Heart right ventricle (tissue), 16 donors: ENCODE measurements at regions not wholly inside any gene's neighbourhood (a gene's known extent, or its start where the extent isn't known, plus 50 kb on each side); places are given as distances from the start of the nearest gene placed in this dataset.
A peak's percentile ranks its signal among the peaks of the same experiment; 100 is the strongest.

ENCODE experiments used
- ATAC-seq, 8 donors: fragments of 200-7000 bp; cut with Tn5 transposase; one replicate each; pipeline ENCODE4 v1.9.1; 2020; ENCODE audit warnings: mild to moderate bottlenecking in 8 of 8, moderate library complexity in 8 of 8, moderate number of reproducible peaks in 1 of 8
- DNase-seq, 2 donors: peaks; one replicate each; pipeline ENCODE4 v3.0.0-alpha.2; 2020
- H3K27ac ChIP-seq, 10 donors: fragments of 200-600 bp; sonication (generic) in 2 of 10; one replicate each; pipeline versions ENCODE4 v1.5.0 to v1.8.0; 2020 to 2022; ENCODE audit warnings: mild to moderate bottlenecking in 3 of 10
- H3K27me3 ChIP-seq, 7 donors: fragments of 200-600 bp; one replicate each; pipeline ENCODE4 v1.8.0; 2021 to 2022; ENCODE audit warnings: mild to moderate bottlenecking in 2 of 7
- H3K36me3 ChIP-seq, 9 donors: fragments of 200-600 bp; sonication (generic) in 1 of 9; one replicate each; pipeline versions ENCODE4 v1.5.0 to v1.8.0; 2020 to 2022; ENCODE audit warnings: mild to moderate bottlenecking in 2 of 9
- H3K4me1 ChIP-seq, 9 donors: fragments of 200-600 bp; sonication (generic) in 1 of 9; one replicate each; pipeline versions ENCODE4 v1.5.0 to v1.8.0; 2020 to 2022; ENCODE audit warnings: mild to moderate bottlenecking in 4 of 9
- H3K4me3 ChIP-seq, 10 donors: fragments of 200-600 bp; sonication (generic) in 2 of 10; one replicate each; pipeline versions ENCODE4 v1.5.0 to v1.8.0; 2020 to 2022; ENCODE audit warnings: mild to moderate bottlenecking in 7 of 10, moderate library complexity in 2 of 10
- H3K9me3 ChIP-seq, 11 donors: fragments of 200-600 bp in 10 of 11; sonication (generic) in 2 of 11; one replicate each; pipeline versions ENCODE4 v1.5.0 to v1.8.0; 2013 to 2022; ENCODE audit warnings: mild to moderate bottlenecking in 2 of 11, control low read depth in 1 of 11, moderate library complexity in 1 of 11
- WGBS, 2 donors: extraction: QIAGEN DNeasy Blood & Tissue Kit; methylation state at CpG; one replicate each; pipeline ENCODE4 v1.1.7; 2013; ENCODE audit warnings: inconsistent platforms in 1 of 2; 5-methylcytosine and 5-hydroxymethylcytosine counted together
- intact Hi-C, 10 donors: fragments of 100-400 bp; cut with DNase I; formaldehyde crosslinking; loops; one replicate each; pipeline versions ENCODE4 v1.11.1 to v1.14.2; 2022
- TF ChIP-seq, protein P1 (sequence below), 9 donors: fragments of 200-600 bp; sonication (generic) in 2 of 9; IDR thresholded peaks; one replicate each; pipeline versions ENCODE4 v1.5.0 to v1.8.0; 2021 to 2022; ENCODE audit warnings: antibody characterized with exemption in 9 of 9, mild to moderate bottlenecking in 5 of 9, moderate library complexity in 1 of 9
- donor health status: Arrhythmogenic right ventricular cardiomyopathy.
- donor health status: ischemic (EF 13 %, LVEDD 7.1; RV severe dilation, severe dysfunction).
- donor health status: healthy with polysubstance abuse.
- donor health status: DM: no; HTN: yes; CAD: no.
- donor health status: DM: no; HTN: no; CAD: no.
- donor health status: ischemic (EF 25% LVEDD 6.9; RV normal size, moderate dysfunction).
- donor health status: ischemic (EF 25% LVEDD 5.7; RV mildly dilated, moderate dysfunction).
- donor health status: healthy.
- donor health status: DM: yes; HTN: yes; CAD: no.
- donor health status: Ischemic cardiomyopathy.
- donor health status: ischemic (EF 35%, LVEDD 5.7; RV mildly dilated, moderate dysfunction).
- donor health status: nonischemic (EF 11% LVEDD 7.7; RV severe dilation, severe dysfunction).
- donor health status: DM: yes; HTN: yes; CAD: no.
- donor health status: PGD.
- donor health status: ischemic (EF 29% LVEDD 5.4; RV normal size, mild dysfunction).
- donor health status: nonischemic (EF 23%, LVEDD 6.1; RV moderate dilation, normal function).

DNA sequence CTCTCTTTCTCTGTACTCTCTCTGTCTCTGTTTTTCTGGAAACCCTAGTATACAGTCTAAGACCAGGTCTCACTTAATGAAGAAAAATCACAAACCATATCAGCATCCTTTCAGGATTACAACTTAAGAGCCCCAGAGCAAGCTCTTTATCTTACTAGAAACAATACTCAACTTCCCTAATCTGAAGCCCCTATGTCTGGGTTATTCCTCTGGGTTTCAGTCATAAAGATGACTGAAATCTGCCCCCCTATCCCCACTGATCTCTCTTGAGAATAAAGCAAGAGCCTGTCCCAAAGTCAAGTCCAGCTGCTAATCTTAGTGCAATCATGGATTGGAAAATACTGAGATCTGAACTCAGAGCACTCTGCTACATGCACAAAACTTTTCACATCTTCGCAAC, 53.9 kb upstream of the PICALM start:
- DNase-seq = no peak
- WGBS, 2 donors = 96 to 97% methylated on average over 1 of the region's 1 CpG
- ATAC-seq = no peak
- intact Hi-C loops = no loop called here
- Histone ChIP-seq H3K27me3 (no peaks in the 10 kb centered on the region), H3K27ac (no peak overlapping the region), H3K9me3 (no peaks in the 10 kb centered on the region), H3K4me1 (peaks cover 0 to 11% (median 0%) of the 10 kb centered on the region in 9 donors), H3K36me3 (no peaks in the 10 kb centered on the region), H3K4me3 (no peak overlapping the region)
- TF ChIP-seq, protein P1, sequence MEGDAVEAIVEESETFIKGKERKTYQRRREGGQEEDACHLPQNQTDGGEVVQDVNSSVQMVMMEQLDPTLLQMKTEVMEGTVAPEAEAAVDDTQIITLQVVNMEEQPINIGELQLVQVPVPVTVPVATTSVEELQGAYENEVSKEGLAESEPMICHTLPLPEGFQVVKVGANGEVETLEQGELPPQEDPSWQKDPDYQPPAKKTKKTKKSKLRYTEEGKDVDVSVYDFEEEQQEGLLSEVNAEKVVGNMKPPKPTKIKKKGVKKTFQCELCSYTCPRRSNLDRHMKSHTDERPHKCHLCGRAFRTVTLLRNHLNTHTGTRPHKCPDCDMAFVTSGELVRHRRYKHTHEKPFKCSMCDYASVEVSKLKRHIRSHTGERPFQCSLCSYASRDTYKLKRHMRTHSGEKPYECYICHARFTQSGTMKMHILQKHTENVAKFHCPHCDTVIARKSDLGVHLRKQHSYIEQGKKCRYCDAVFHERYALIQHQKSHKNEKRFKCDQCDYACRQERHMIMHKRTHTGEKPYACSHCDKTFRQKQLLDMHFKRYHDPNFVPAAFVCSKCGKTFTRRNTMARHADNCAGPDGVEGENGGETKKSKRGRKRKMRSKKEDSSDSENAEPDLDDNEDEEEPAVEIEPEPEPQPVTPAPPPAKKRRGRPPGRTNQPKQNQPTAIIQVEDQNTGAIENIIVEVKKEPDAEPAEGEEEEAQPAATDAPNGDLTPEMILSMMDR (IDR thresholded peaks at IDR 0.05) = no peak

DNA sequence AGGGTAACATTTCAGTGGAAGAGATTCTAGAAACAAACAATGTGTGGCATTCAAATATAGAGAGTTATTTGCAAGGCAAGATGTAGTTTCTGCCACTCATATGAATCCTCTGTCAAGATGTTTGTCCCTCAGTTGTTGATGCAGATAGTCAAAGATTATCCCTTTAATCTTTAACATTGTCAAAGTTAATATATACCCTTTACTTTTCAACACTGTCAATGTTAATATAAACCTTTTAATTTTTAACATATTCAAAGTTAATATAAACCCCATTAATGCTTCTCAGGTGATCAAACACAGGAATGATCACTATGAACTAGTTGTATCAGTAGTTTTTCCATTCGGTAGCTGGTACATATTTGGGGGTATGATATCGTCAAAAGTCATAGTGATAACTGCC, 51.9 kb upstream of the PICALM start:
- no peaks in the 10 kb centered on the region for H3K27me3 ChIP-seq
- peaks cover 0 to 18% (median 0%) of the 10 kb centered on the region in 9 donors for H3K4me1 ChIP-seq
- no peaks in the 10 kb centered on the region for H3K9me3 ChIP-seq
- intact Hi-C loops = no loop called here
- H3K27ac ChIP-seq = no peak overlapping the region
- 87 to 91% methylated on average over 2 of the region's 2 CpGs for WGBS, 2 donors
- TF ChIP-seq, protein P1 (IDR thresholded peaks at IDR 0.05) = no peak
- H3K4me3 ChIP-seq = no peak overlapping the region
- ATAC-seq (no peak), DNase-seq (no peak)
- H3K36me3 ChIP-seq = no peaks in the 10 kb centered on the region

DNA sequence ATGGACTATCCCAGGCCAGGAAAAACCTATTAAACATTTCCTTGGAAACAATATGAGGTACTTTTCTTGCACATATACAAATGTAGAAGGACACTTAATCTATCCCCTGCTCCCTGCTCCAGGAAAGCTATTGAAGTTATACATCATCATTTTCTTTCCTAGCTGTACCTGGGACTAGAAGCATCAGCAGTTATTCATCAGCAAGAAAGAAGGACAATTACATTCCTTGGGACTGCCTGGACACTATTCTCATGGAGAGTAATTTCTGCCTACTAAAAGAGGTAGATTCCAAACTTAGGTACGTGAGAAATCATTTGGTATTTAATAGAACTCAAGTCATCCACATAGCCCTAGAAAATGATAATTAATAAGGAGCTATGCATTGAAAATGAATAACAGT, 51.0 kb upstream of the PICALM start:
- WGBS, 2 donors = 91 to 96% methylated on average over 1 of the region's 1 CpG
- no peak overlapping the region for H3K27ac ChIP-seq
- no peaks in the 10 kb centered on the region for H3K9me3 ChIP-seq
- DNase-seq = no peak
- TF ChIP-seq, protein P1 (IDR thresholded peaks at IDR 0.05) = no peak
- no peak for ATAC-seq
- no peak overlapping the region for H3K4me3 ChIP-seq
- peaks cover 0 to 23% (median 0%) of the 10 kb centered on the region in 9 donors for H3K4me1 ChIP-seq
- no peaks in the 10 kb centered on the region for H3K36me3 ChIP-seq
- intact Hi-C loops = no loop called here
- H3K27me3 ChIP-seq = no peaks in the 10 kb centered on the region

DNA sequence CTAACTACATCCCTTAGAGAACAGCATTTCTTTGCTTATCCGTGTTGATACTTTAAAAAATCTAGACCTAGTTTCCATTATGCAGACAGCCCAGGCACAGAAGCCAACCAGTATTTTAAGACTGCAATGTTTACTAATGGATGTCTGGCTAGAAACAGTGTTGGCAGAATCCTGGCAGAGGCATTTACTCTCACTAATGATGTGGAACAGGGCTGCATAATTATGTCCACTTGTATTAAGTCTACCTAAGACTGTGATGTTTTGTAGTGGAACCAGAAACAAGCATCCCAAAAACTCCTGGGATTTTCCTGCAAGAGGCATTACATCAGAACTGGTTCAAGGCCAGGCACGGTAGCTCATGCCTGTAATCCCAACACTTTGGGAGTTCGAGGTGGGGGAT, 50.2 kb upstream of the PICALM start:
- peak overlapping the region in 1 of 10 donors; percentile 16 for H3K27ac ChIP-seq
- TF ChIP-seq, protein P1 (IDR thresholded peaks at IDR 0.05) = no peak
- 51 to 62% methylated on average over 3 of the region's 3 CpGs for WGBS, 2 donors
- H3K4me1 ChIP-seq = peaks cover 0 to 23% (median 0%) of the 10 kb centered on the region in 9 donors
- H3K27me3 ChIP-seq = no peaks in the 10 kb centered on the region
- H3K4me3 ChIP-seq = no peak overlapping the region
- ATAC-seq (peak; percentile 61 to 95 (median 86)), DNase-seq (peak in 1 of 2 donors; percentile 29)
- no peaks in the 10 kb centered on the region for H3K9me3 ChIP-seq
- intact Hi-C loops = no loop called here
- no peaks in the 10 kb centered on the region for H3K36me3 ChIP-seq
